Progenitor cell of endocrine pancreas (in vitro differentiated cells): ENCODE measurements at regions not wholly inside any gene's neighbourhood (a gene's known extent, or its start where the extent isn't known, plus 50 kb on each side); places are given as distances from the start of the nearest gene placed in this dataset.

Experiments
- DNase-seq: peaks from one replicate; pipeline ENCODE4 v3.0.0; 2021; ENCODE audit warnings: low spot score; ENCODE audit not compliant: unreplicated experiment
- H3K27ac Mint-ChIP-seq: 2 replicates; pipeline ENCODE4 v1.8.0; 2021; ENCODE audit warnings: mild to moderate bottlenecking, moderate library complexity, mixed read lengths
- H3K27me3 Mint-ChIP-seq: 2 replicates; pipeline ENCODE4 v1.8.0; 2021; ENCODE audit warnings: mixed read lengths
- H3K36me3 Mint-ChIP-seq: 2 replicates; pipeline ENCODE4 v1.8.0; 2022; ENCODE audit warnings: mixed read lengths; ENCODE audit not compliant: insufficient read depth
- H3K4me1 Mint-ChIP-seq: 2 replicates; pipeline ENCODE4 v1.8.0; 2021; ENCODE audit warnings: low read depth, mixed read lengths
- H3K4me3 Mint-ChIP-seq: 2 replicates; pipeline ENCODE4 v1.8.0; 2021; ENCODE audit warnings: low read depth, mild to moderate bottlenecking, moderate library complexity, mixed read lengths
- H3K9me3 Mint-ChIP-seq: 2 replicates; pipeline ENCODE4 v1.8.0; 2021; ENCODE audit warnings: low read depth, mixed read lengths
- CTCF ChIP-seq: fragments of 200-600 bp; sonication (generic); IDR thresholded peaks from one replicate; pipeline ENCODE4 v1.5.0; 2021; ENCODE audit warnings: antibody characterized with exemption, mild to moderate bottlenecking; ENCODE audit not compliant: unreplicated experiment

- H3K36me3 Mint-ChIP-seq, result no peaks in the 10 kb centered on the region
- no peak overlapping the region for H3K27ac Mint-ChIP-seq
- no peak for TF ChIP-seq CTCF
These were observed 401.7 kb upstream of the LYPLAL1 start for GRCh38 chr1:218771931-218772330.

GRCh38 chr1:218772575-218772974, 401.1 kb upstream of the LYPLAL1 start:
- no peaks in the 10 kb centered on the region for H3K36me3 Mint-ChIP-seq
- no peak overlapping the region for H3K27ac Mint-ChIP-seq
- H3K9me3 Mint-ChIP-seq, result no peaks in the 10 kb centered on the region
- no peak for TF ChIP-seq CTCF
- no peak for DNase-seq
- no peak overlapping the region for H3K4me3 Mint-ChIP-seq
- no peaks in the 10 kb centered on the region for H3K27me3 Mint-ChIP-seq
- H3K4me1 Mint-ChIP-seq, result peaks cover 7% of the 10 kb centered on the region

More at GRCh38 chr1:218771931-218772330, 401.7 kb upstream of the LYPLAL1 start:
- Mint-ChIP-seq H3K9me3 (no peaks in the 10 kb centered on the region), H3K4me3 (no peak overlapping the region), H3K27me3 (no peaks in the 10 kb centered on the region), H3K4me1 (peaks cover 7% of the 10 kb centered on the region)
- no peak for DNase-seq

GRCh38 chr1:218775501-218776021, 398.1 kb upstream of the LYPLAL1 start:
- no peak overlapping the region for H3K27ac Mint-ChIP-seq

GRCh38 chr1:218778257-218779126, 395.2 kb upstream of the LYPLAL1 start:
- no peaks in the 10 kb centered on the region for H3K27me3 Mint-ChIP-seq
- TF ChIP-seq CTCF, result no peak
- H3K4me3 Mint-ChIP-seq, result no peak overlapping the region
- H3K4me1 Mint-ChIP-seq, result peaks cover 17% of the 10 kb centered on the region
- no peak overlapping the region for H3K27ac Mint-ChIP-seq
- H3K9me3 Mint-ChIP-seq, result no peaks in the 10 kb centered on the region
- DNase-seq, result no peak
- H3K36me3 Mint-ChIP-seq, result no peaks in the 10 kb centered on the region

More at GRCh38 chr1:218775501-218776021, 398.1 kb upstream of the LYPLAL1 start:
- Mint-ChIP-seq H3K36me3 (no peaks in the 10 kb centered on the region), H3K4me3 (no peak overlapping the region), H3K27me3 (no peaks in the 10 kb centered on the region), H3K9me3 (no peaks in the 10 kb centered on the region), H3K4me1 (peaks cover 13% of the 10 kb centered on the region)
- TF ChIP-seq CTCF, result no peak
- no peak for DNase-seq

- Mint-ChIP-seq H3K27ac (no peak overlapping the region), H3K36me3 (no peaks in the 10 kb centered on the region), H3K27me3 (no peaks in the 10 kb centered on the region), H3K9me3 (no peaks in the 10 kb centered on the region), H3K4me1 (peaks cover 17% of the 10 kb centered on the region), H3K4me3 (no peak overlapping the region)
- TF ChIP-seq CTCF, result no peak
- DNase-seq, result no peak
These were observed 394.2 kb upstream of the LYPLAL1 start for GRCh38 chr1:218779341-218780100.
